Heart left ventricle (tissue), 13 donors: ENCODE measurements at regions not wholly inside any gene's neighbourhood (a gene's known extent, or its start where the extent isn't known, plus 50 kb on each side); places are given as distances from the start of the nearest gene placed in this dataset.

Experiments used
- POLR2A ChIP-seq, 2 donors: fragments of 450-650 bp; IDR thresholded peaks; one replicate each; pipeline ENCODE4 v1.6.1; 2017; ENCODE audit warnings: antibody characterized with exemption in 2 of 2, mild to moderate bottlenecking in 2 of 2, moderate library complexity in 2 of 2
- TF ChIP-seq, protein P1 (sequence below), 12 donors: fragments of 200-600 bp; sonication (generic) in 4 of 12; IDR thresholded peaks; one replicate each; pipeline versions ENCODE4 v1.5.0 to v1.8.0; 2018 to 2022; ENCODE audit warnings: antibody characterized with exemption in 12 of 12, mild to moderate bottlenecking in 5 of 12
- donor health status: ischemic (EF 13 %, LVEDD 7.1; RV severe dilation, severe dysfunction).
- donor health status: DM: no; HTN: yes; CAD: no.
- donor health status: DM: no; HTN: no; CAD: no.
- donor health status: ischemic (EF 25% LVEDD 6.9; RV normal size, moderate dysfunction).
- donor health status: ischemic (EF 25% LVEDD 5.7; RV mildly dilated, moderate dysfunction).
- donor health status: ischemic (EF 35%, LVEDD 5.7; RV mildly dilated, moderate dysfunction).
- donor health status: nonischemic (EF 11% LVEDD 7.7; RV severe dilation, severe dysfunction).
- donor health status: DM: yes; HTN: yes; CAD: no.
- donor health status: PGD.
- donor health status: ischemic (EF 29% LVEDD 5.4; RV normal size, mild dysfunction).
- donor health status: nonischemic (EF 23%, LVEDD 6.1; RV moderate dilation, normal function).

DNA sequence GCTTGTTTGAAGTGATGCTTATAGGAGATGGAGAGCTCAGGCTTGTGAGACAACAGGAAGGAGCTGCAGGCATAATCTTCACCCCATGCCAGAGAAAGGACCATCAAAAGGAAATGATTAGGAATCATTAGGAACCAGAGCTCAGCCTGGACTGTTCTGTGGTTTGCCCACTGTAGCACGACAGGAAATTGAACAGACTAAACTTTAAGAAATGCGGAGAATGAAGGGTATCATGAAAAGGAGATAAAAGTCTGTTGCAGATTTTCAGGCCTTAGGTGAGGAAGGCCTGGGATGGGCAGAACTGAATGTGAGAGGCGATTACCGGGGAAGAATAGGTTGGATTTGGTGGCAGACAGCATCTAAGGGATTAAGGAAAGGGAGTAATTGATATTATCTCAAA is 292.0 kb upstream of the PLXNA2 start:
- TF ChIP-seq, protein P1, sequence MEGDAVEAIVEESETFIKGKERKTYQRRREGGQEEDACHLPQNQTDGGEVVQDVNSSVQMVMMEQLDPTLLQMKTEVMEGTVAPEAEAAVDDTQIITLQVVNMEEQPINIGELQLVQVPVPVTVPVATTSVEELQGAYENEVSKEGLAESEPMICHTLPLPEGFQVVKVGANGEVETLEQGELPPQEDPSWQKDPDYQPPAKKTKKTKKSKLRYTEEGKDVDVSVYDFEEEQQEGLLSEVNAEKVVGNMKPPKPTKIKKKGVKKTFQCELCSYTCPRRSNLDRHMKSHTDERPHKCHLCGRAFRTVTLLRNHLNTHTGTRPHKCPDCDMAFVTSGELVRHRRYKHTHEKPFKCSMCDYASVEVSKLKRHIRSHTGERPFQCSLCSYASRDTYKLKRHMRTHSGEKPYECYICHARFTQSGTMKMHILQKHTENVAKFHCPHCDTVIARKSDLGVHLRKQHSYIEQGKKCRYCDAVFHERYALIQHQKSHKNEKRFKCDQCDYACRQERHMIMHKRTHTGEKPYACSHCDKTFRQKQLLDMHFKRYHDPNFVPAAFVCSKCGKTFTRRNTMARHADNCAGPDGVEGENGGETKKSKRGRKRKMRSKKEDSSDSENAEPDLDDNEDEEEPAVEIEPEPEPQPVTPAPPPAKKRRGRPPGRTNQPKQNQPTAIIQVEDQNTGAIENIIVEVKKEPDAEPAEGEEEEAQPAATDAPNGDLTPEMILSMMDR (IDR thresholded peaks at IDR 0.05): no peak
- TF ChIP-seq POLR2A (IDR thresholded peaks at IDR 0.05): no peak
